Pancreas (tissue), 10 donors: ENCODE measurements at regions not wholly inside any gene's neighbourhood (a gene's known extent, or its start where the extent isn't known, plus 50 kb on each side); places are given as distances from the start of the nearest gene placed in this dataset.

Experiments
- ATAC-seq, 4 donors: fragments of 200-7000 bp; cut with Tn5 transposase; one replicate each; pipeline versions ENCODE4 v1.8.0 to v1.9.1; 2020; ENCODE audit warnings: mild to moderate bottlenecking in 4 of 4, moderate library complexity in 4 of 4
- DNase-seq, 6 donors: peaks; one replicate each; pipeline ENCODE4 v3.0.0-alpha.2; 2020
- FAIRE-seq: peaks from 2 replicates; lab custom pipeline; 2012; peaks lifted over from hg19 to GRCh38; lab: Jason Lieb, UNC
- H3K27ac ChIP-seq, 4 donors: fragments of 200-600 bp; sonication (generic); 1 replicate in 3 of 4; 2 replicates in 1 of 4; pipeline versions ENCODE4 v1.5.0 to v1.8.0; 2020
- H3K27me3 ChIP-seq, 4 donors: fragments of 200-600 bp; one replicate each; pipeline ENCODE4 v1.8.0; 2021
- H3K36me3 ChIP-seq, 3 donors: fragments of 200-600 bp; sonication (generic) in 1 of 3; one replicate each; pipeline versions ENCODE4 v1.5.0 to v1.8.0; 2020 to 2021
- H3K4me1 ChIP-seq, 3 donors: fragments of 200-600 bp; one replicate each; pipeline ENCODE4 v1.8.0; 2021
- H3K4me3 ChIP-seq, 4 donors: fragments of 200-600 bp; sonication (generic) in 2 of 4; one replicate each; pipeline versions ENCODE4 v1.5.0 to v1.8.0; 2020 to 2021
- H3K9me3 ChIP-seq, 4 donors: fragments of 200-600 bp; one replicate each; pipeline ENCODE4 v1.8.0; 2021
- WGBS, 2 donors: extraction: QIAGEN DNeasy Blood & Tissue Kit; methylation state at CpG; one replicate each; pipeline ENCODE4 v1.1.7; 2013; 5-methylcytosine and 5-hydroxymethylcytosine counted together
- intact Hi-C, 3 donors: fragments of 100-400 bp; cut with DNase I; formaldehyde crosslinking; loops; one replicate each; pipeline versions ENCODE4 v1.11.1 to v1.14.2; 2022
- TF ChIP-seq, protein P1 (sequence below), 4 donors: fragments of 200-600 bp; sonication (generic) in 3 of 4; IDR thresholded peaks; one replicate each; pipeline versions ENCODE4 v1.5.0 to v1.8.0; 2021; ENCODE audit warnings: antibody characterized with exemption in 4 of 4
- donor health status: healthy with polysubstance abuse.
- donor health status: DM: no; HTN: no; CAD: no; lungs with moderate emphysema.
- donor health status: DM: no; HTN: no; CAD: no.
- donor health status: control.
- donor health status: control.
- donor health status: Bipolar disorder and iron deficiency.
- donor health status: DM: yes; HTN: yes; CAD: no.
- donor health status: DM: no; HTN: no; CAD: no.
- donor health status: DM: no; HTN: no; CAD: no.
- donor health status: DM: yes; HTN: yes; CAD: no.

DNA sequence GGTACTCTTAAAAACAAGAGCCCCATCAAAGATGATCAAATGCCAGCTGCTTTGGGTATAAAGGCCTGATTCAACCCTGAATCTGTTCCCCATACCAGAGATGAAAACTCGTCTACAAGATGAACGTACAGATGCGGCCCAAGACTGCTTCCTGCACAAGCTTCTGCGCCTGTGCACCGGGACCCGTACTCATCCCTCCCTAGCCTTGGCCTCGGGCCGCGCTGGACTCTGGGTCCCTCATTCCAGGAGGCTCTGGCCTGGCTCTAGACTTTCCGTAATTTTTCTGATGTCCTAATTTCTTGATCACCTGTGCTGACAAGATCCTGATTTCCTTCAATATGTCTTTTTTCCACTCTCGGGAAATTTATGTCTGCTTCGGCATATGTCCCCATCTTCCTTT is 612.3 kb downstream of the BNC2 start:
- no peaks in the 10 kb centered on the region for H3K4me1 ChIP-seq
- H3K4me3 ChIP-seq, result no peak overlapping the region
- no peaks in the 10 kb centered on the region for H3K9me3 ChIP-seq
- 92 to 95% methylated on average over 12 of the region's 12 CpGs for WGBS, 2 donors
- H3K36me3 ChIP-seq, result no peaks in the 10 kb centered on the region
- no peak overlapping the region for H3K27ac ChIP-seq
- ATAC-seq (no peak), DNase-seq (no peak), FAIRE-seq (no peak)
- H3K27me3 ChIP-seq, result no peaks in the 10 kb centered on the region
- TF ChIP-seq, protein P1, sequence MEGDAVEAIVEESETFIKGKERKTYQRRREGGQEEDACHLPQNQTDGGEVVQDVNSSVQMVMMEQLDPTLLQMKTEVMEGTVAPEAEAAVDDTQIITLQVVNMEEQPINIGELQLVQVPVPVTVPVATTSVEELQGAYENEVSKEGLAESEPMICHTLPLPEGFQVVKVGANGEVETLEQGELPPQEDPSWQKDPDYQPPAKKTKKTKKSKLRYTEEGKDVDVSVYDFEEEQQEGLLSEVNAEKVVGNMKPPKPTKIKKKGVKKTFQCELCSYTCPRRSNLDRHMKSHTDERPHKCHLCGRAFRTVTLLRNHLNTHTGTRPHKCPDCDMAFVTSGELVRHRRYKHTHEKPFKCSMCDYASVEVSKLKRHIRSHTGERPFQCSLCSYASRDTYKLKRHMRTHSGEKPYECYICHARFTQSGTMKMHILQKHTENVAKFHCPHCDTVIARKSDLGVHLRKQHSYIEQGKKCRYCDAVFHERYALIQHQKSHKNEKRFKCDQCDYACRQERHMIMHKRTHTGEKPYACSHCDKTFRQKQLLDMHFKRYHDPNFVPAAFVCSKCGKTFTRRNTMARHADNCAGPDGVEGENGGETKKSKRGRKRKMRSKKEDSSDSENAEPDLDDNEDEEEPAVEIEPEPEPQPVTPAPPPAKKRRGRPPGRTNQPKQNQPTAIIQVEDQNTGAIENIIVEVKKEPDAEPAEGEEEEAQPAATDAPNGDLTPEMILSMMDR (IDR thresholded peaks at IDR 0.05), result no peak
- intact Hi-C loops, result no loop called here

DNA sequence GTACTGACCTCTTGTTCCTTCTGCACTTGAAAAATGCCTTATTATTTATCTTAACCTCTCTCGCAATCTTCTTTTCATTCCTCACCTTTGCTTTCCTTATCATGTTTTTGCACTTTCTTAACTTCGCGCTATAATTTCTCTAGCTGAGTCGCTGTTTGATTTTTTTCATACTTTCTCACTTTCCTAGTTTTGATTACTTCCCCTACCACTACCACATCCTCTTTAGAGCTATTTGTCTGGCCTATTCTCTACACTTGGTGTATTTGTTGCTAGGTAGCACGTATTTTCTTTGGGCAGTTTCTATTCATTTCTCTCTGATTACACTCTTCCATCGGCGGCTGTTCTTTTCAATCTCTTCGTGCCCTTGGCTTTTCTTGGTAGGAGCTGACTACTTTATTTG is 611.8 kb downstream of the BNC2 start:
- H3K27me3 ChIP-seq, result no peaks in the 10 kb centered on the region
- 74 to 86% methylated on average over 8 of the region's 8 CpGs for WGBS, 2 donors
- FAIRE-seq, result no peak
- TF ChIP-seq, protein P1 (IDR thresholded peaks at IDR 0.05), result no peak
- no peak overlapping the region for H3K27ac ChIP-seq
- intact Hi-C loops, result no loop called here
- H3K36me3 ChIP-seq, result no peaks in the 10 kb centered on the region
- H3K4me3 ChIP-seq, result no peak overlapping the region
- H3K9me3 ChIP-seq, result no peaks in the 10 kb centered on the region
- no peak for DNase-seq
- no peaks in the 10 kb centered on the region for H3K4me1 ChIP-seq
- ATAC-seq, result no peak

DNA sequence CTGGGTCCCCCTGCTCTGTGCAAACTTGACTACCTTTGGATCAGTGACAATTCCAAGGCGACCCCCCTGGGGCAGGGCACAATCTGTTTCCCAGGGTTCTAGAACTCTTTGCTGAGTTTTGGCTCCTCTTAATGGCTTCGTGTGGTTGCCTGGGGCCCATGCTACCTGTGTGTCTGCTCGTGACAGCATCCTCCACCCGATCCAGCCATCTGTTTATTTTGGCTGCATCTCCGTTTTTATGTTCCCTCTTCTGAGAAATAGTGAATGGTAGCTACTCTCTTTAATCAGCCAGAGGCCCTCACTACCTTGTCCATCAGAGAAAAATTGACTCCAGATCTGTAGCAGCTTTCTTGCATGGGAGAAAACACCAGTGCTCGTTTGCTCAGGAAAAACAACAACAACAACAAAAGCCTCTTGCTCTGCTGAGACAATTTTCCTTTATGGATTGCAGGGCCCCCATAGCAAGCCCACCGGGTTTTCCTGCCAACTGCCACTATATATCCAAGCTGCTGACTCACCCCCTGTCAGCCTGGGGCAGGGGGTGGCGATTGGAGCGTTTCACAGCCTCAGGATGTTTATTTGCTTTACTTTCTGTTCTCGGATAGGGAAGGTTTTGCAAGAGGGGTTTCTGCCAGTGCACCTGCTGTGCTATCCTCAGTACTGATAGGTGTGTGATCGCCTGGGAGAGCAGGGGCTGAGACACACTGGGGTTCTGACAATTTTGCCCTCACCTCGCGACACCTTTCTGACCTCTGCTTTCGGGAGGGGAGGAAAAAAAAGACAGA is 607.8 kb downstream of the BNC2 start:
- ATAC-seq (no peak), FAIRE-seq (no peak), DNase-seq (no peak)
- no peaks in the 10 kb centered on the region for H3K36me3 ChIP-seq
- H3K4me1 ChIP-seq, result no peaks in the 10 kb centered on the region
- no peaks in the 10 kb centered on the region for H3K9me3 ChIP-seq
- TF ChIP-seq, protein P1 (IDR thresholded peaks at IDR 0.05), result no peak
- H3K27me3 ChIP-seq, result no peaks in the 10 kb centered on the region
- WGBS, 2 donors, result 27 to 33% methylated on average over 14 of the region's 14 CpGs
- intact Hi-C loops, result no loop called here
- H3K27ac ChIP-seq, result no peak overlapping the region
- no peak overlapping the region for H3K4me3 ChIP-seq

DNA sequence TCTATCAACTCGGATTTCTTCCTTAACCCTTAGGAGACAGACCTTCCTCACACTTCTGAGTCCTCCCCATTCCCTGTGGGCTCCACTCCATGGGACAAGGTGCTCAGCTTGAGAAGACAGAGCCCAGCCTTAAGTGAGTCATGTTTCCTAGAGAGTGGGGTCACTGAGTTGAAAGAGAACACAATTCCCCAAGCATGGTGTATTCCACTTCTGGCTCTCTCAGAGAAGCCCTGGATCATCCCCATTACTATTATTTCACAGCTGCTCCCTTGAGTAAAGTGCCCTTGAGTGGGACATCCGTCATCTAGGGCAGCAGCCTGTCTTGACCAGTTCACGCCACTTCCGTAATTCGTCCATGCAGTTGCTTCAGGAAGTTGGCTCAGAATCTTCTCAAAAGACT is 604.8 kb downstream of the BNC2 start:
- intact Hi-C loops, result no loop called here
- FAIRE-seq, result no peak

More for the DNA sequence above, 604.8 kb downstream of the BNC2 start:
- no peaks in the 10 kb centered on the region for H3K9me3 ChIP-seq
- no peak overlapping the region for H3K27ac ChIP-seq
- no peaks in the 10 kb centered on the region for H3K27me3 ChIP-seq
- no peaks in the 10 kb centered on the region for H3K4me1 ChIP-seq
- TF ChIP-seq, protein P1 (IDR thresholded peaks at IDR 0.05), result no peak
- WGBS, 2 donors, result 80 to 81% methylated on average over 5 of the region's 5 CpGs
- no peak overlapping the region for H3K4me3 ChIP-seq
- H3K36me3 ChIP-seq, result no peaks in the 10 kb centered on the region
- ATAC-seq, result no peak
- DNase-seq, result no peak
